ENCODE measurements at regions not wholly inside any gene's neighbourhood (a gene's known extent, or its start where the extent isn't known, plus 50 kb on each side); places are given as distances from the start of the nearest gene placed in this dataset.

DNA sequence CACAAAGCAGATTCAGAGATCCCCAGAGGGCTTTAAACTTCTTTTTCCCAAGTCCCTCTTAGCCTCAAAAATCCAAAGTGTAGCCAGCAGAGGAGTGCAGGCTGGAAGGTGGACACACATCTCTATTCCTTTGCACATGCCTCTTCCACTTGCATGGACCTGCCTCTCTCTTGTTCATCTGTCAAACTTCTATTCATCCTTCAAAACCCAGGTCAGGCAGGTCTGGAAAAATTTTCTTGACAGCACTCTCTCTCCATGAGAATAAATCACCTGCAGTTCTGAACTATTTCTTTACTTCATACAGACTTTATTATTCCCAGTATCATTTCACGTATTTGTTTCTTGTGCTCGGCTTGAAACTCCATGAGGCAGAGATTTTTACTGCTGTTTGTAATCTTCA lies 127.5 kb downstream of the SS18 start:
- no peak for DNase-seq (ENCODE audit: low read depth)

DNA sequence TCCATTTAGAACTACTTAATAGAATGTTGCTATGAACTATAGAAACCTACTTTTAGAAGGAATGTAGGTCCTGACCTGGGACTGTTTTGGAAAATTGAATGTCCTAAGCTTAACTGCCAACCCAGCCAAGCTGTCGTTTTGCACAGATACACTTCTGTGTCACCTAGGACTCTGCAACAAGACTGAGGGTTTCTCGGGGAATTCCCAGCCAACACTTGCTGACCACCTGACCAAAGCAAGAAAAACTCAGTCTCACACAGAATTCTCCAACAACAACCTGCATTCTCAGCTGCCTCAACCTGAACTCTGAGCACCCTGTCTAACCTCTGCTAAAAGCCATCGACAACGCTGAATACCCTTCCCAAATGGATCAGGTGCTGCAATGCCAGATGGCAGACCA lies 128.2 kb downstream of the SS18 start:
- DNase-seq (ENCODE audit: low read depth), result no peak

- no peak for DNase-seq (ENCODE audit: low read depth)
These were observed 133.4 kb downstream of the SS18 start for GRCh38 chr18:25957017-25957416.

DNA sequence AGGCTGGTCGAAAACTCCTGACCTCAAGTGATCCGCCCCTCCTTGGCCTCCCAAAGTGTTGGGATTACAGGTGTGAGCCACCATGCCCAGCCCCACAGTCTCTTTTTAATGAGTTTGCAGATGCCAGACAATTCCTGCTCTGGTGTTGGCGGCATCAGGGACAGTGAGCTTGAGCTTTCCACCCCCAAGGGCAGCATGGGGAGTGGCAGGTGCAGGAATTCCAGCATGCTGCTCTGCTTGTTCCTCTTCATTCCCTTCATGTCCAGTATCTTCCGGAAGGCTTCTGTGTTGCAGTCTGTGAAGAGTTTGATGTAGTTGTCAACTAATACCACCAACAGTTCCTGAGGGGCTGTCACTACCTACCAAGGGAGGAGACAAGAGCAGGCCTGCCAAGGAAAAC lies 137.3 kb downstream of the SS18 start:
- DNase-seq (ENCODE audit: low read depth), result no peak

DNA sequence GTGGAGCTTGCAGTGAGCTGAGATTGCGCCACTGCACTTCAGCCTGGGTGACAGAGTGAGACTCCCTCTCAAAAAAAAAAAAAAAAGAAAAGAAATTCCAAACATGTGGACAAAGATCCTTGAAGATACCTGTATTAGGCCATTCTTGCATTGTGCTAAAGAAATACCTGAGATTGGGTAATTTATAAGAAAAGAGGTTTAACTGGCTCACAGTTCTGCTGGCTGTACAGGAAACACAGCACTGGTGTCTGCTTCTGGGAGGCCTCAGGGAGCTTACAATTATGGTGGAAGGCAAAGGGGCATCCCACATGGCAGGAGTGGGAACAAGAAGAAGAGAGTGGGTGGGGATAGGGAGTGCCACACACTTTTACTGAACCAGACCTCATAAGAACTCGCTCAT lies 140.1 kb downstream of the SS18 start:
- no peak for DNase-seq (ENCODE audit: low read depth)

DNA sequence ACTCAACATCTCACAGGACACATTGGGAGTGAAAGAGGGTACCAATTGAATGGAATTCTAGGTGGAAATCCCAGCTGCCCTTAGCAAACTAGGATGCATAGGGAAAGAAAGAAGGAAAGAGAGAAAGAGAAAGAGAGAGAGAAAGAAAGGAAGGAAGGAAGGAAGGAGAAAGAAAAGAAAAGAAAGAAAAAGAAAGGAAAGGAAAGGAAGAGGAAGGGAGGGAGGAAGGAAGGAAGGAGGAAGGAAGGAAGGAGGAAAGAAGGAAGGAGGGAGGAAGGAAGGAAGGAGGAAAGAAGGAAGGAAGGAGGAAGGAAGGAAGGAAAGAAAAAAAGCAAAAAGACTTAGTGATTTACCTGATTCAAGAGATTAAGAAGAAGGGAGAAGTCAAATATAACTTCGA lies 143.9 kb downstream of the SS18 start:
- DNase-seq (ENCODE audit: low read depth), result no peak

- DNase-seq (ENCODE audit: low read depth), result no peak
These were observed 155.1 kb downstream of the SS18 start for GRCh38 chr18:25935356-25935755.

GRCh38 chr18:25931126-25931525 lies 159.3 kb downstream of the SS18 start:
- no peak for DNase-seq (ENCODE audit: low read depth)

GRCh38 chr18:25929787-25930186 lies 160.6 kb downstream of the SS18 start:
- DNase-seq (ENCODE audit: low read depth), result no peak

- no peak for DNase-seq (ENCODE audit: low read depth)
These were observed 162.6 kb downstream of the SS18 start for GRCh38 chr18:25927830-25928229.

DNA sequence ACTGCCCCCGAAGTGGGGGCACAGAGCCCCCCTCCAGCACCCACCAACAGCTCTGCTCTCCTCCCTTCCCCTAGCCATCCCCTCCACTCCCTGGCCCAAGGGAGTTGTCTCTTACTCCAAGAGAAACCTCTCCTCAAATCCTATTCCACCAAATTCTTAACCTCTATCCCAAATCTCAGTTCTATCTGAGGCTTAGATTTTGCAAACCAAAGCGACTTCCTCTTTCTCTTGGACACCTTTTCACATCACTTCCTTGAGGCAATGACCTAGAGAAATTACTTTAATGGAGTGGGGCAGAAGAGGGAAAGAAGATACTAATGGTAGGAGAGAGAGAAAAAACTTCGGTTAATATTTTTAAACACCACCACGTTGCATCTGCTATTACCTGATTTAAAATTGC lies 167.2 kb downstream of the SS18 start:
- no peak for DNase-seq (ENCODE audit: low read depth)

GRCh38 chr18:25921677-25922421 lies 168.6 kb downstream of the SS18 start:
- peak; percentile 12 for DNase-seq (ENCODE audit: low read depth)

DNA sequence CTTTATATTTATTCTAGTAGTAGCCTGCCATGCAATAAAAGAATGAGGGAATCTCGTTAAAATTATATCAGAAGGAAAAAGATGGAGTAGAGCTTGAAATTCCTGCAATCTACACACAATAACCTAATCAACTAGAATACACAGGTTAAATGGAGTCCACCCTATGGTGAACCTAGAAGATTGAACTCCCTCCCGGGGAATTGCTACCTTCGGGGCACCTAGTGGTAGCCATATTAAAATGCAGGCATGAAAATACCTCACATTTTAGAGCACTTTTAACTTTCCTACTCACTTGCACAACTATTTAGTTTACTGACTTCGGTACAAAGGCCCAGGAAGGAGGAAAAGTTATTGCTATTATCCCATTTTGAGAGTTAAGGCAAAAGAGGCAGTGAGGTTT lies 174.5 kb downstream of the SS18 start:
- no peak for DNase-seq (ENCODE audit: low read depth)

GRCh38 chr18:25898965-25899364 lies 191.4 kb downstream of the SS18 start:
- DNase-seq (ENCODE audit: low read depth), result no peak

- no peak for DNase-seq (ENCODE audit: low read depth)
These were observed 193.5 kb downstream of the SS18 start for GRCh38 chr18:25896956-25897355.

DNA sequence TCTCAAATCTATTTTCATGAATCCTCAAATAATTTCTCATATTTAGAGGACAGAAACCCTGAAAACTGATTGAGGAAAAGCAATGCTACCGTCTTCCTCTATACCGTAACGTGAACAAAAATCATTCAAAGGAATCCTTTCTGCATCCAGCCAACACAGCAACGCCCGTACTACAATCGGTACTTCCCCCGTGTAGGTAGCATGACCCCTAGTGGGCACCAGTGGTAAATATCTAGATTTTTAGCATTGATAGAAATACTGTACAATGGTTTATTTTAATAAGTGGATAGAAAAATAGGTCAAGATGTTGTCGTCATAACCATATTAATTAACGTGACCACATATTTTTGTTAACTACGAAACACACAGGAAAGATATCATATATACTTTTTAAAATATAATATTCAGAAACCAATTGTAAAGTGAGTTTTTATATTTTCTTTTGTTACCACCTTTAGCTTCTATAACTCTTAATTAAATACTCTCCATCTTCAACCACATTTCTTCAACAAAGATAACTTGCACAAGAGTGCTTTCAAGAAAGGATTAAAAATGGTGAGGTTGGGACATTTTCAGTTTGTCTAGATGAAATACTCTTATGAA lies 194.1 kb downstream of the SS18 start:
- no peak for DNase-seq (ENCODE audit: low read depth)

DNA sequence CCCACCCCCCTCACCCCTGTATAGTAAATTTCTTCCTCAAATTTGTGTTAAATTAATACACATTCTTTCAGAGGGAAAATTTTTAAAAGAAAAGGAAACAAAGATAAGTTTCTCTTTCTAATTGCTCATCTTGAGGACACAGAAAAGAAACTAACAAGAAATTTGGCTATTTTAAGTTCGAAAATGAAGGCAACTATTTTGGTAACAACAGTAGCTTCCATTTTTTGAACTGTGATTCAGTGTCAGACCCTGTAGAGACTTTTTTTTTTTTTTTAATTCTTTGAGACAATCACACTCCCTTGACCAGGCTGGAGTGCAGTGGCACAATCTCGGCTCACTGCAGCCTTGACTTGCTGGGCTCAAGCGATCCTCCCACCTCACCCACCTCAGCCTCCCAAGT lies 194.9 kb downstream of the SS18 start:
- no peak for DNase-seq (ENCODE audit: low read depth)

DNA sequence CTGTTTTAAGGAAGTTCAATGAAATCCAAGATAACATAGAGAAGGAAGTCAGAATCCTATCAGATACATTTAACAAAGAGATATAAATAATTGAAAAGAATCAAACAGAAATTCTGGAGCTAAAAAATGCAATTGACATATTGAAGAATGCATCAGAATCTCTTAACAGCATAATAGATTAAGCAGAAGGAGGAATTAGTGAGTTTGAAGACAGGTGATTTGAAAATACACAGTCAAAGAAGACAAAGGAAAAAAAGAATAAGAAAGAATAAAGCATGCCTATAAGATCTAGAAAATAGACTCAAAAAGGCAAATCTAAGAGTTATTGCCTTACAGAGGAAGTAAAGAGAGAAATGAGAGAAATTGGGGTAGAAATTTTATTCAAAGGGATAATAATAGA lies 204.1 kb downstream of the SS18 start:
- DNase-seq (ENCODE audit: low read depth), result no peak

GRCh38 chr18:25883091-25883490 lies 207.3 kb downstream of the SS18 start:
- DNase-seq (ENCODE audit: low read depth), result no peak

- no peak for DNase-seq (ENCODE audit: low read depth)
These were observed 209.3 kb downstream of the SS18 start for GRCh38 chr18:25881149-25881548.

- no peak for DNase-seq (ENCODE audit: low read depth)
These were observed 210.0 kb downstream of the SS18 start for GRCh38 chr18:25880441-25880840.

DNA sequence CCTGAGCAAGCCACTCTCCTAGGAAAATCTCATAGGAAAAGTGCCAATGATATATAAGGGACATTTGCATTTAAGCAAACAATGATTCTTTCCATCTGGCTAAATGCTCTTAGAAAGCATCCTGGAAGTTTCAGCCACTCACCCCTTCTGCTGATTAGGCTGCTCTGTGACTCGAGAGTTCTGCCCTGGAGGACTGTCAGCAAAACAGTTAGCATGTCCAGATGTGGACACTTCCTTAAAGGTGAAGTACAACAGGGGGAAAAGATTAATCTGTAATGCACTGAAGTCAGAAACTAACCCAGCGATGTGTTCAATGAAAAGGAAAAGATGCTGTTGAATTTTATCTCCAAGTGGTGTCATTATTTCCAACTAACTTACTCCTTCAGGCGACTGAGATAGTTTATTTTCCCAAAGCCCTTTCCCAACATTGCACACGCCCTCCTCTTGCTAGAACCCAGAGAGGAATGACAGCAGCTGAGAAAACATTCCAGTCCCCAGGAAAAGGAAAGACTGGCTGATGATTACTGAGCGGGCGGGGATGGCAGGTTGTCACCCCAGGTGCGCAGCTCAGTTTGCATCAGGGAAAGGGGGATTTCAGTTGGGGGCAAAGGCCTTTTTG lies 214.0 kb downstream of the SS18 start:
- DNase-seq (ENCODE audit: low read depth), result no peak

DNA sequence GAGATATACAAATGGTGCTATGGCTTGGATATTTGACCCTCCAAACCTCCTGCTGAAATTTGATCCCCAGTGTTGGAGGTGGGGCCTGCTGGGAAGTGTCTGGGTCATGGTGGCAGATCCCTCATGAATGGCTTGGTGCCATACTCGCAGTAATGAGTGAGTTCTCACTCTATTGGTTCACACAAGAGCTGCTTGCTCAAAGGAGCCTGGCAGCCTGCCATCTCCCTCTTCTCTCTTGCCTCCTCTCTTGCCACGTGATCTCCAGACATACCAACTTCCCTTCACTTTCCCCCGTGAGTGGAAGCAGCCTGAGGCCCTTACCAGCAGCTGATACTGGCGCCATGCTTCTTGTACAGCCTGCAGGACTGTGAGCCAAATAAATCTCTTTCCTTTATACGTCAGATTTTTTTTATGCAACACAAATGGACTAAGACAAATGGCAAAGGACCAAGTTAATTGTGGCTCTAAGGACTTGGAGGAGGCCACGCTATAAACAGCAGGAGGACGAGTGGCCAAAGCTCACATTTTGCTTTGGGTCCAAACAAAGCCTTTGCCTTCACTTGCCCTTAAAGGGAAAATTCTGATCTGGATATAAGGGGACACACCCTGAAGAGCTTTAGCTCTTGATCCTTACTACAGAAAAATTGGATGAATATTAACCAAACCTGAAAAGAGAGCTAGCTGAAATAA lies 214.7 kb downstream of the SS18 start:
- no peak for DNase-seq (ENCODE audit: low read depth)

Measured in activated T-cell treated with anti-CD3 and anti-CD28 coated beads for 24 hours (primary cell).